ENCODE measurements at regions not wholly inside any gene's neighbourhood (a gene's known extent, or its start where the extent isn't known, plus 50 kb on each side); places are given as distances from the start of the nearest gene placed in this dataset.

DNA sequence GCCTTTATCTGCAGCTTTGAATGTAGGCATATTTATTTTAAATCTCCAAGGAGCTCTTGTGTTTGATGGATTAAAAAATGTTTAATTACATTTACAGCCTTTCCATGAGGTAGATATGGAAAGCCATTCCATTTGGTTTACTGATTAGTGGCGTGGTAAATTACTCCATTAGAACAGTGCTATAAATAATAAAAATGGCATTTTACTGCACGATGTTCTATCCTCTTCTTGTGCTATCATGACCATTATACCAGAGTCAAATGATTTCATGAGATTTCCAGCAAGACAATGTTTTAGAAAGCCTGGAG, 250.9 kb upstream of the HTR2A start:
- Histone ChIP-seq H3K27me3 (ENCODE audit: control insufficient read depth, insufficient read depth, low read length) (no peaks in the 10 kb centered on the region), H2BK5ac (ENCODE audit: low read depth, low read length, poor library complexity, severe bottlenecking) (no peak overlapping the region), H3K36me3 (ENCODE audit: control insufficient read depth, insufficient read depth, low read length) (no peaks in the 10 kb centered on the region), H2AFZ (replicated peaks; ENCODE audit: low read length, poor library complexity) (no peak overlapping the region), H2BK120ac (ENCODE audit: low read depth, low read length) (no peak overlapping the region), H3K4me3 (ENCODE audit: insufficient read depth, low read depth, low read length) (no peak overlapping the region), H3K4ac (ENCODE audit: low read depth, low read length) (no peak overlapping the region), H3K79me1 (ENCODE audit: low read depth in 1 of 2, low read length in 2 of 2) (no peaks in the 10 kb centered on the region), H3K14ac (replicated peaks; ENCODE audit: low read depth, low read length) (no peak overlapping the region), H3K9me3 (ENCODE audit: control insufficient read depth, insufficient read depth, low read length) (no peaks in the 10 kb centered on the region), H4K20me1 (ENCODE audit: insufficient read depth, low read length) (no peaks in the 10 kb centered on the region), H2BK20ac (ENCODE audit: low read depth, low read length) (no peak overlapping the region), H3K23ac (ENCODE audit: low read depth, low read length) (no peak overlapping the region), H3K27ac (ENCODE audit: insufficient read depth, low read length) (no peak overlapping the region), H2AK9ac (replicated peaks; ENCODE audit: low read depth, low read length, poor library complexity) (no peak overlapping the region), H3K4me1 (ENCODE audit: control insufficient read depth, insufficient read depth, low read length) (peaks cover 4% of the 10 kb centered on the region), H3K18ac (ENCODE audit: low read depth, low read length) (no peak overlapping the region), H3K9me1 (ENCODE audit: insufficient read depth, low read length) (no peaks in the 10 kb centered on the region), H3K9ac (ENCODE audit: low read depth, low read length) (no peak overlapping the region), H4K5ac (ENCODE audit: low read depth, low read length) (no peak overlapping the region), H2AK5ac (ENCODE audit: low read depth, low read length) (no peak overlapping the region), H3K4me2 (ENCODE audit: low read depth, low read length) (no peak overlapping the region), H4K91ac (ENCODE audit: insufficient read depth, low read depth, low read length) (no peak overlapping the region), H3K56ac (ENCODE audit: extremely low read depth, insufficient read depth, low read length) (no peak overlapping the region), H2BK15ac (ENCODE audit: low read depth, low read length) (no peak overlapping the region), H4K8ac (ENCODE audit: low read depth in 2 of 2, low read length in 2 of 2) (no peak overlapping the region)
- ATAC-seq (ENCODE audit: low read depth): no peak
- ChIA-PET POLR2A (ENCODE audit: unreplicated experiment) (no interaction called here), CTCF (no interaction called here)
- DNase-seq: no peak
- in situ Hi-C loops (cut with MboI; ENCODE audit: low sequenced_read_pairs): no loop called here
- intact Hi-C loops (cut with micrococcal nuclease): no loop called here
- no peak for TF ChIP-seq CEBPB (IDR thresholded peaks at IDR 0.05; ENCODE audit: low read depth, low read length)
- TF ChIP-seq FOS (IDR thresholded peaks at IDR 0.05; ENCODE audit: low read depth, low read length): no peak
- no peak for TF ChIP-seq RAD21 (IDR thresholded peaks at IDR 0.05; ENCODE audit: low read length)
- TF ChIP-seq, protein P1, sequence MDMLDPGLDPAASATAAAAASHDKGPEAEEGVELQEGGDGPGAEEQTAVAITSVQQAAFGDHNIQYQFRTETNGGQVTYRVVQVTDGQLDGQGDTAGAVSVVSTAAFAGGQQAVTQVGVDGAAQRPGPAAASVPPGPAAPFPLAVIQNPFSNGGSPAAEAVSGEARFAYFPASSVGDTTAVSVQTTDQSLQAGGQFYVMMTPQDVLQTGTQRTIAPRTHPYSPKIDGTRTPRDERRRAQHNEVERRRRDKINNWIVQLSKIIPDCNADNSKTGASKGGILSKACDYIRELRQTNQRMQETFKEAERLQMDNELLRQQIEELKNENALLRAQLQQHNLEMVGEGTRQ (IDR thresholded peaks at IDR 0.05; ENCODE audit: low read depth, low read length): no peak
- no peak for TF ChIP-seq MAZ (IDR thresholded peaks at IDR 0.05; ENCODE audit: borderline replicate concordance, low read depth, low read length)
- no peak for TF ChIP-seq MXI1 (IDR thresholded peaks at IDR 0.05; ENCODE audit: borderline replicate concordance, low read depth, low read length)
- no CpG with 5 or more reads among the region's 2 CpGs for WGBS, 2 experiments (ENCODE audit: extremely low coverage in 2 of 2, insufficient read length in 1 of 2)
- BruUV-seq (replicated peaks): no TSS peak
- dilution Hi-C loops (cut with HindIII; ENCODE audit: low sequenced_read_pairs, unreplicated experiment): no loop called here
